HL-60 (cell line): ENCODE measurements at regions not wholly inside any gene's neighbourhood (a gene's known extent, or its start where the extent isn't known, plus 50 kb on each side); places are given as distances from the start of the nearest gene placed in this dataset.

ENCODE experiments used
- DNase-seq, 2 experiments: peaks; one replicate each; pipeline ENCODE4 v3.0.0-alpha.2; 2010 to 2020; ENCODE audit warnings: low read depth in 1 of 2, low spot score in 1 of 2
- H3K27ac ChIP-seq: fragments of 250-450 bp; sonication (Bioruptor Pico); replicated peaks from 2 replicates; pipeline ENCODE4 v1.5.1; 2020; ENCODE audit warnings: mild to moderate bottlenecking, moderate library complexity
- H3K27me3 ChIP-seq: fragments of 250-450 bp; sonication (Bioruptor Pico); 2 replicates; pipeline ENCODE4 v1.5.1; 2021; ENCODE audit warnings: mild to moderate bottlenecking, moderate library complexity; ENCODE audit not compliant: insufficient read depth, poor library complexity, severe bottlenecking
- H3K4me3 ChIP-seq: replicated peaks from 2 replicates; pipeline ENCODE4 v1.5.1; 2011; ENCODE audit warnings: mild to moderate bottlenecking, control low read depth, low read length; ENCODE audit not compliant: insufficient read depth
- CTCF ChIP-seq: IDR thresholded peaks from one replicate; pipeline ENCODE4 v1.5.1; 2011; ENCODE audit warnings: low read length, control low read depth, inconsistent platforms; ENCODE audit not compliant: insufficient read depth
- GABPA ChIP-seq: IDR thresholded peaks from 2 replicates; pipeline ENCODE4 v1.6.1; 2012; ENCODE audit warnings: low read depth
- POLR2AphosphoS5 ChIP-seq: IDR thresholded peaks from 2 replicates; pipeline ENCODE4 v1.6.1; 2012; ENCODE audit warnings: low read depth
- REST ChIP-seq: IDR thresholded peaks from 2 replicates; pipeline ENCODE4 v1.6.1; 2012; ENCODE audit warnings: low read depth; ENCODE audit not compliant: insufficient replicate concordance
- SPI1 ChIP-seq: IDR thresholded peaks from 2 replicates; pipeline ENCODE4 v1.6.1; 2012; ENCODE audit warnings: low read depth, mild to moderate bottlenecking, borderline replicate concordance

- no peak for TF ChIP-seq SPI1
- TF ChIP-seq POLR2AphosphoS5, result no peak
- TF ChIP-seq REST, result no peak
- TF ChIP-seq GABPA, result no peak
- no peak for TF ChIP-seq CTCF
- DNase-seq, result no peak
- Histone ChIP-seq H3K27me3 (no peaks in the 10 kb centered on the region), H3K27ac (no peak overlapping the region), H3K4me3 (no peak overlapping the region)
Measured at GRCh38 chr6:145427232-145427631, 308.1 kb downstream of the EPM2A start.

- no peak overlapping the region for H3K27ac ChIP-seq
- no peak for TF ChIP-seq CTCF
- H3K27me3 ChIP-seq, result no peaks in the 10 kb centered on the region
- no peak overlapping the region for H3K4me3 ChIP-seq
- DNase-seq, result no peak
Measured at GRCh38 chr6:145428706-145429105, 306.6 kb downstream of the EPM2A start.

- DNase-seq, result no peak
- no peaks in the 10 kb centered on the region for H3K27me3 ChIP-seq
- TF ChIP-seq POLR2AphosphoS5, result no peak
- TF ChIP-seq CTCF, result no peak
- TF ChIP-seq GABPA, result no peak
- no peak for TF ChIP-seq SPI1
- no peak for TF ChIP-seq REST
- H3K4me3 ChIP-seq, result no peak overlapping the region
- H3K27ac ChIP-seq, result no peak overlapping the region
Measured at GRCh38 chr6:145442110-145442509, 293.2 kb downstream of the EPM2A start.

- no peak for DNase-seq
- Histone ChIP-seq H3K27ac (no peak overlapping the region), H3K27me3 (no peaks in the 10 kb centered on the region), H3K4me3 (no peak overlapping the region)
- no peak for TF ChIP-seq GABPA
- TF ChIP-seq SPI1, result no peak
- no peak for TF ChIP-seq CTCF
- no peak for TF ChIP-seq POLR2AphosphoS5
- no peak for TF ChIP-seq REST
Measured at GRCh38 chr6:145445674-145446073, 289.6 kb downstream of the EPM2A start.
